ENCODE measurements at regions not wholly inside any gene's neighbourhood (a gene's known extent, or its start where the extent isn't known, plus 50 kb on each side); places are given as distances from the start of the nearest gene placed in this dataset.

DNA sequence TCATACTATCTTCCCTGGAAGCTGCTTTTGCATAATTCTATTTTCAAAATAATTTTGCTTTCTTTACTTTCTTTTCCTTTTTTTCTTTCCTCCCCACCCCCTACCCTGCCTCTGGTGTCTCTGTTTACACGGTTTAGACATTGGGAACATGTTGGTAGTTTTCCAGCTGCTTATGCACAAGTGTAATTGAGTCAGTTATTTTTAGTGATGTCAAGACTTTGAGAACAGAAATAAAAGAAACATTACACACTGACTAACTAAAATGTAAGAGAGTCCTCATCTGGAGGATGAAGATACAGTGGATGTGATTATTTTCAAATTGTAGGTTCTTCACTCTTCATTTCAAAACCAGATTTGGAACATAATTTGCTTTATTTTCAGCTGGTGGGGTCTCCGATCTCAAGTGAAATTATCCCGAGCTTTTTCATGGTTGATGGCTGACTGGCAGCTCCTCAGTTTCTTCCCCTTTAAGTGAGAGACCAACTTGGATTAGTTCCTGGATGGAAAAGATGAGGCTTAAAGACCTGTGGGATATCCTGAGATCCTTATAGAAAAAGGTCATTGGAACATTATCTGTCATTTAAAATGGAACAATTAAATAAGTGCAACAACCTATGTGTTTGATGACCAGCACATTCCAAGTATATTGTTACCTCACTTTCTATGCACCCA lies 154.4 kb upstream of the ZNF462 start:
- DNase-seq (ENCODE audit: low read depth) = no peak

DNA sequence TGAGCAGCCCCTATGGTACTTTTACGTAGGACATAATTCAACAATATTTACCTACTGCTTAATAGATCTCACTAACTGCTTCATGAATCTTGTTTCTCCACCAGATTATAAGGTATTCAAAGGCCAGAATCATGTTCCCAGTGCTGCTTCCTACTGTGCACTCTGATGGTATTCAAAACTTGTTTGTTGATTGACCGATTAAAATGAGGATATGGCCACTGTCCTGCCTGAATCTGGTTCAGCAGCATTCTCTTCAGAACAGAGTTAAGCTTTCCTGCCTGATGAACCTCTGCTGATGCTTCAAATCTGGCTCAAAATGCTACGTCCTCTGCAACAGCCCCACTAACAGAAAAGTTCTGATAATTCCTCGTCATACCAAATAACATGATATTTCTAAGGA lies 150.7 kb upstream of the ZNF462 start:
- DNase-seq (ENCODE audit: low read depth) = no peak

DNA sequence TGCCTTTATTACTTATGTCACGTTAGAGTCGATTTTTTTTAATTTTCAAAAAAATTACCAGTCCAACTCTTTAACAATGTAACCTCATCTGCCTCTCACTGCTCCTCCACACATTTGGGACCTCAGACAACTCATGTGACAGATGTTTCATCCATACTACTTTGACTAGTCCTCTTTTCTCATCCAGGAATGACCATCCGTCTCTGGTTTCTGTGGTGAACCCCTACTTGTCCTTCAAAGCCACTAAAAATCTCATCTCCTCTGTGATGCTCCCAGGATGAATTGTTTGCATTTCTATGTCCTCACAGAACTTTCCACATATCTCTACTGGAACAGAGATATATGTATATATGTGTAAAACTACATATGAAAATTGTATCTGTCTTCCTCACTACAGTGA lies 149.8 kb upstream of the ZNF462 start:
- no peak for DNase-seq (ENCODE audit: low read depth)

DNA sequence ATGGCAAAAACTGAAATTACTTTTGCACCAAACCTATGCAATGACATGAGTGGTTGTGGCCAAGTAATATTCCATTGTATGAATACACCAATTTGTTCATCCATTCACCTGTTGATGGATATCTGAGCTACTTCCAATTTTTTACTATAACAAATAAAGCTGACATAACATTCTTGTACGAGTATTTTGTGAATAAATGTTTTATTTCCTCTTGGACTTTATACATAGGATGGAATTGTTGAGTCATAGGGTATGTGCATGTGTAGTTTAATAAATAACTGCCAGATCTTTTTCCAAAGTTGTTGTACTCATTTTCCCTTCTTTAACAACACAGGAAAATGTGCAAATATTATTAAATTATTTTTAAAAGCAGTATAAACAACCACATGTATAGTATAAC lies 146.1 kb upstream of the ZNF462 start:
- no peak for DNase-seq (ENCODE audit: low read depth)

DNA sequence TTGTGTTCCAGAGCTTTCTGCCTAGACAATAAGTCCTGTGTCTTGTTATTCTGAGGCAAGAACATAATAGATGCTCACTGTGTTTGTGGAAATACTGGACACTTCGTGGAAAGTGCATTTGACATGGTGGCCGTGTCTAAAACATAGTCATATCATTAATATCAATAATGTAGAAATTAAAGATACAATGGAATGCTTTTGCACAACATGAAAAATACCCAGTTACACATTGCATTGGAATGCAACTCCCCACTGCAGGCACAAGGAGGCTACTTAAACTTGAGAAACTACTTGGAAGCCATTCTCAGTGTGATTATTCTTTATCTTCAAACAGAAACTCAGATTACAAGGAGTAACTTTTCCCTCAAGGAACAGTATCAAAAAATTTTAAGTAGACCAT lies 145.3 kb upstream of the ZNF462 start:
- DNase-seq (ENCODE audit: low read depth) = peak; percentile 12

DNA sequence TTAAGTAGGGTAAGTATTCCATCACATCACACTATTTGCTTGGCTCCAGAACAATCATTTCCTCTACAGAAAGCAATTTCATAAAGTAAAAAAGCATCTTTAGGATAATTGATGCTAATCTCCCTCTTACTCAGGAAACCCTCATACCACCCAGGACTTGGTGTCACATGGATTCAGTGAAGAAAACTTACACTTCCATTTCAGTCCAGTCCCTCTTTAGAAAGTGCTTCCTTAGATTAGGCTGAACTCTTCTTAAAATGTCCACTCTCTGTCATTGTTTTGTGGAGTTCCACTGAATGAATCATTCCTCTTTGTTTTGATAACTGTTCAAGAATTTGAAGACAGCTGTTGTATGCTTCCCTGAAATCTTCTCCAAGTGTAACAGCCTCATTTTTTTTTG lies 144.0 kb upstream of the ZNF462 start:
- DNase-seq (ENCODE audit: low read depth) = no peak

DNA sequence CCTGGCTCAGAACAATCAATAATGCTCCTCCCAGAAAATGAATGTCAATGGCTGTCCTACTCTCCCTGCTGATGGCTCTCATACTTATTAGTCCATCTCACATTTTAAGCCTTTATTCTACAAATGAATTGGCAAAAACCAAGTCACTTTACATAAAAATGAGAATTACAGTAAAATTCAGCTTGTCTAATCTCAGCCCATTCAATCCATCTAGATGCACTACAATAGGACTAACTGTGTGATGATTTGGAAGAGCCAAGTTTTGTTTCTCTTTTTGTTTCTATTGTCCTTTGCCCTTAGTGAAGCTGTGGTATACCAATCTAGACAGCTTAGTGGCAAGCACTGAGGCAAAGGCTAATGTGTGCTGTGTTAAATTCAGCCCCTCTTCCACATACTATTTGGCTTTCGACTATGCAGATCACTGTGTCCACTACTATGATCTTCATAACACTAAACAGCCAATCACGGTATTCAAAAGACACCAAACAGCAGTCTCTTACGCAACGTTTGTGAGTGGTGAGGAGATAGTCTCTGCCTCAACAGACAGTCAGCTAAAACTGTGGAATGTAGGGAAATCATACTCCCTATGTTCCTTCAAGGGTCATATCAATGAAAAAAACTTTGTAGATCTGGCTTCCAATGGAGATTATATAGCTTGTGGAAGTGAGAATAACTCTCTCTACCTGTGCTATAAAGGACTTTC lies 140.8 kb upstream of the ZNF462 start:
- no peak for DNase-seq (ENCODE audit: low read depth)

DNA sequence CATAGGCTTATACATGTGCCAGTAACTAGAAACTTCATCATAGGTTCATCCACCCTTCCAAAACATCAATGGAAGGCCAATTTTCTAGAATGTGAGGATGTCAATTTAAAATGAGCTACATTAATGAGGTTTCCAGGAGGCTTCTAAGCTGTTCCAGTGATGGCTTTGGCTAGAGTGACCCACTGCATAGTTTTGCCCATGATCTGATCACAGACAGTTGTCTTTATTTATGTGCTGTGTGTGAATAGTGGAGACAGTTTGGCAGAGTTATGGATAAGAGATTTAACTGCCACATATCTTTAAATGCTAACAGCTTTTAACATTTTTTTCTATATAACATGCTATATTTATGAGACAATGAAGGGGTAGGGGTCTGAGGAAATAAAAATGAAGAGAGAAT lies 139.0 kb upstream of the ZNF462 start:
- DNase-seq (ENCODE audit: low read depth) = no peak

DNA sequence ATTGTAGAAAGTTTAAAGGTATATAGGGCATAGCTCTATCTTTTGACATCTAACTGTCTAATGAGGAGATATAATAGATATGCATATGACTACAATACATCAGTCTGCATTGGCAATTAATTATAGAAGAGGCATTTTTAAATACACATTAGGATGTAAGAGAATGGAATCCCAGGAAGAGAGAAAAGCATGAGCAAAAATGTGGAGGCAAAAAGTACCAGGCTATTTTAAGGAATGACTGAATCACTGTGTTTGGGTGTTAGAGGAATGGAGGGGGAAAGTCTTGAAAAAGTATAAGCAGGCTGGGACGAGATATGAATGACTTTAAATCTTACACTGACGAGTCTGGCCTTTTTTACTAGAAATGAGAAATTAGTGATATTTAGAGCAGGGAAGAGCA lies 138.4 kb upstream of the ZNF462 start:
- no peak for DNase-seq (ENCODE audit: low read depth)

DNA sequence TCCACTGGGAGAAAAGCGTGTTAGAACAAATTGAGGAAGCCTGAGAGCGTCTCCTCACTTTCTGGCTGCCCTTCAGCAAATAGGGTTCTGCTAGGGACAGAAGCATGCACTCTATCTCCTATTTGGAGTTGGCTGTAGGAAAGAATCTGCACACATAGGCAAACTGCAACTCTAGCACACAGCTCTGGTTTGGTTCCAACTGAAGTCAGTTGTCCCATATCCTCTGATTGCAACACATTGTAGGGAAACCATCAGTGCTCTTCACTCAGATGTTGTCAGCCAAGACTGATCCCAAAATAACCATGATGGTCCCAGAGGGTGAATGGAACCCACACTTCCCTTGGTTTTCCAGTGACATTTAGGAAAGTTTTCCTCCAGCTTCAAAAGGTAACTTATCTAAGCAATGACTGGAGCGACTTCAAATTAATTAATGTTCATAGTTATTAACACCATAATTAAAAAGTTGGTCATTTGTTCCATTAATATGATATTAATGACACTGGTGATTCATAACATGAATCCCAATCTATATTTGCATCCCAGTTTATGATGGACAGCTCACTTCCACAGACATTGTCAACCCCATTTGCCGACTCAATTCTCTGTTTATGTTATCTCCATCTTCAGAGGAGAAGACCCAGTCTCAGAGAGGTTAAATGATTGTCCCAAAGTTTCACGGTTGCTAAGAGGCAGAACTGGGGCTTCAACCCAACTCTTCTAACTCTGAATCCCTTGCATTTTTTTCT lies 136.7 kb upstream of the ZNF462 start:
- no peak for DNase-seq (ENCODE audit: low read depth)

DNA sequence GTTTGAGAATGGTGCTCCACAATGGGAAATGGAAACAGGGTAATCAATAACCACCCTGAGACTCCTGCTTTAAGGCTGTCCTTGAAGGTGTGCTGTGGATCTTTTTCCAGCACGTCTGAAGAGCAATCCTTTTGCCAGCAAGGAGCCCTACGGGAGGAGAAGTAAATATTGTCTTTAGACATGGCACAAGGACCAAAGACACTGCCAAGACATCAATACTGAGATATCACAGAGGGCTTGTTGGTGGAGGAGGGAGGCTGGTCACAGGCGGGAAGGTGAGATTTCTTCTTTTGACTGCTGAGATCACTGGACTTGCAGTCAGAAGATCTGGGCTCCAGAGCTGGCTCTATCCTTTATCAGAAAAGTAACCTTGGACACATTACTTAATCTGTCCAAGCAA lies 135.0 kb upstream of the ZNF462 start:
- no peak for DNase-seq (ENCODE audit: low read depth)

DNA sequence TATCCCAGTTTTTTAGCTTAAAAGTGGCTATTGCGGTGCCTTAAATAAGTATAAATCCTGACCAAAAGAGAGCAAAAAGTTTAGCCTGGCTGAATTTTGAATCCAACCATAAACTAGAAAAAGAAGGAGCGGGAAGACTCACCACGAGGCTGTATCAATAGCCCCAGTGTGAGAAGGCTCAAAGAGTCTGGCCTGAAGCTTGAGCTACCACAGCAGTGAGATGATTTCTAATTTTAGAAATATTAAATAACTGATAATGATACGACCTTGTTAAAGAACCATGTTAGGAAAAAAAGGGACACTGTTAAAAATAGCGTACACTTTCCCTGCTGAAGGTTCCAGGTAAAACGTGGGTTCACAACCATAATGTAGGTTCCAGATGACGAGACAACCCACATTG lies 134.1 kb upstream of the ZNF462 start:
- no peak for DNase-seq (ENCODE audit: low read depth)

DNA sequence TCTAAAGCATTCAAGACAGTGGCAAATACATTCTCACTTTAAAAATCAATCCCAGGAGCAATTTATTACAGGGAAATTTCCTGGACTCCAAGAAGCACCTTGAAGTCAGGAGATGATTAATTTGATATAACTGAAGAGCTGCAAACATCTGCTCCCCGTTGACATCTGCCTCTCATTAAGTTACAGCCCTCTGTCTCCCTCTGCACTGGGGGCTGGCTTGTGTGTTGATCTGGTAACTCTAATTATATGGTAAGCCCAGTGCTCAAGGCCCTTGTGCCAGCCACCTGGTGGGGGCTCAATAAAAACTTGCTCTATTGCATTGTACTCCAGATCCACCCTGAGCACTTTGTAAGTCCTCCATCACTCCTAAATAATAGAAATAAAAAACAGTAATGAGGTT lies 131.1 kb upstream of the ZNF462 start:
- no peak for DNase-seq (ENCODE audit: low read depth)

DNA sequence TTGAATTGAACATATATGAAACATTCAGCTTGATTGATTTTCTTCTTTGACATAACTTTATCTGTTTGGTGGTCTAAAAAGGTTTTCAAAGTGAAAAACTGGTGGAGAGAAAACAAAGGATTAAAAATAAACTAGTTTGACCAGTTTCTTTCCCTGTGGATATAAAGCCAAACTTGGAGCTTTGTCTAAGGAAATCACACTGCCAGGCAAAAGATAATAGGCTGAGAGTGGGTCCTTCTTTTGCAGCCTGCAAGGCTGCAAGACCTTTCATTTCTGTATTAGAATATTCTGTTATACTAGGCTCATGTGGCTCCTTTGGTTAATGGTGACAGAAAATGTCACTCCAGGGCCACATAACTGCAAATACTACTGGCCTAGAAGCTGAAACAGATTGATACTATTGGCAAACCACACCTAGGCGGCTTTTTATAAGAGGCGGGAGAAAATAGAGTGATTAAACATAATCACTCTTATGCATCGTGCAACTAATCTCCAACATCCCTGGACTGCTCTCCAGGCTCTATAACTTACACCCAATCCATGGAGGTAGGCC lies 129.1 kb upstream of the ZNF462 start:
- DNase-seq (ENCODE audit: low read depth) = no peak

DNA sequence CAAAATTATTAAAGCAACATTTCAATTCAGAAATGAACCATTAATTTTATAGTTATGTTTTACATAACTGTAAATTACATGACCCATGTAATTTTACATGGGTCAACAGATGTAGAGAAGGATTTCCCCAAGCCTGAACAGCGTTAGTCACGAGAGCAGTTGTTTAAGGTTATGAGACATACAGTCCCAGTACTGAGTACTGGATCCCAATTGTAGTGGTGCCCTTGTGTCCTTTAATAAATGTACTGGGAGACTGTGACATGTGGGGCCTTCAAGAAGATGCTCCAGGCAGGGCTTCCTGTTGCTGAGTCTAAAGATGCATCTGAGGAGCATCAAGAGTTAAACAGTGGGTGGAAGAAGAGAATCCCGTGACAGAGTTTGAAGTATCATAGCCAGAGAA lies 125.5 kb upstream of the ZNF462 start:
- no peak for DNase-seq (ENCODE audit: low read depth)

DNA sequence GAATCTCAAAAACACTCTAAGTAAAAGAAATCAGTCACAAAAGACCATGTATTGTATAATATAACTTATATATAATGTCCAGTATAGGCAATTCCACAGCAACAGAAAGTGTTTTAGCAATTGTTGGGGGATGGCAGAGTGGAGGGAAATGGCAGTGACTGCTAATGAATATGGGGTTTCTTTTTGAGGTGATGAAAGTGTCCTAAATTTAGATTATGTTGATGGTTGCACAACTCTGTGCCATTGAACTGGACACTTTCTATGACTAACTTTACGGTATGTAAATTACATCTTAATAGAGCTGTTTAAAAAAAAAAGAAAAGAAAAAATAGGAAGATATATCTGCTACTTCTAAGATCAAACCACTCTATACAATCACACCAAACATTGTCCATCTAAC lies 124.9 kb upstream of the ZNF462 start:
- no peak for DNase-seq (ENCODE audit: low read depth)

DNA sequence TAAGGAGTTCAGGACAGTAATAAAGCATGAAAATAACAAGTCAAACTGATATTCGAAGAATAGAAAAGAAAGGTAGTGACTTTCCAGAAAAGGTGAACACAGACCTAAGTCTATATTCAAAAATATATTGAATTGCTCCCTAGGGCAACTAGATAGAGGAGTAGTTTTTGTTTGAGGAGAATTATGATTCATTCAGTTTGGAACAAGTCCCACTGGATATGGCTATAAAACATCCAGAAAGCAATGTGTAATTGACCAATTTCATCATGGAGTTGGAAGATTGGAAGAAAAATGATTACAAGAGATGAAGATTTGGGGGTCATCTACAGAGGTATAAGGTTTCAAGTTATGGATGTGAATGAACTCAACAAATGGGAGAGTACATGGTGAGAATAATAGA lies 117.5 kb upstream of the ZNF462 start:
- DNase-seq (ENCODE audit: low read depth) = no peak

DNA sequence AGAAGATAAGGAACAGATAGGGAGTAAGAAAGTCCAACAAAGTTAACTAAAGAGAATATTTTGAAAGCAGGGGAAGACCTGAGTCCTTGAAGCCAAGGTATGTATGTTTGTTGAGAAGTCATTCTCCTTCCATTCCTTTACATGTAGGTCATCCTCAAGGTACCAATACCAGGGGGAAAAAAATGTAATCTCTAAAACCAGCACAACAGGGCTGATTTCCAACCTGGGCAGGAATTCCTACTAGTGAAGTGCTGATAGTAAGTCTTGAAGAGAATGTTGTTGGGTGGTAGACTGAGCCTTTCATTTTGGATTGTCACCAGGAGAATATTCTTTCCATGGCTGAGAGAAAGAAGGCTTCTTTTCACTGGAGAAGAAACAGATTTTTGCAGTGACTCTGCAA lies 117.1 kb upstream of the ZNF462 start:
- no peak for DNase-seq (ENCODE audit: low read depth)

DNA sequence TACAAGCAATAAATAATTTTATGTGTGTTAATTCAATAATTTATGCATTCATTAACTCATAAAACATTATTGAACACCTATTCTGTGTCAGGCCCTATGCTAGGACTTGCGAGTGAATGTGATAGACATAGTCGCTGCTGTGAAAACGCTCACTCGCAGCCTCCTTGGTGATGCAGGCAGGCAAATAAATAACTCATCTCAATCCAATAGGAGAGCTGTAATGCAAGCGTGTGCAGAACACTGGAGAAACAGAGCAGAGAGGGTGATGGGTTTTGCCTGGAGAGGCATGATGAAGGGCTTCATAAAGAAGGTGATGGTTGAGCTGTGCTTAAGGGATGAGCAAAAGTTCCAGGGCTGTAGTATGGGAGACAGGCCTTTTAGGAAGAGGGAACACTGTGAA lies 111.3 kb upstream of the ZNF462 start:
- no peak for DNase-seq (ENCODE audit: low read depth)

DNA sequence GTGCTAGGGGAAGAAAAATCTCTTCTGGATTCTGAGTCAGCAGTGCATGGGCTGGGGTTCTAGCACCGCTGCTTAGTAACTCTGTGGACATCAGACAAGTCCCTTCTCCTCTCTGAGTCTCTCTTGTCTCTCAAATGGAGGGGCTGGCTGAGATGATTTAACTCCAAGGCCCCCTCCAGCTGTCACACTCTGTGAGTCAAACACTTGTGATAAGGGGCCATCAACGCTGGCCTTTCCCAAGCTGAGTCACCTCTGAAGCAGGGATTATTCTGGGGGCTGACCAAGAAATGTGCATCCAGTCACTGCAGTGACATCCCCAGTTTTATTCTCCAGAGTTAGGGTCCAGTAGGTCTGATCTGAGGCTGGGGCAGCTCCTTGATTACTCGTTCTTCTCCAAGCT lies 110.4 kb upstream of the ZNF462 start:
- no peak for DNase-seq (ENCODE audit: low read depth)

DNA sequence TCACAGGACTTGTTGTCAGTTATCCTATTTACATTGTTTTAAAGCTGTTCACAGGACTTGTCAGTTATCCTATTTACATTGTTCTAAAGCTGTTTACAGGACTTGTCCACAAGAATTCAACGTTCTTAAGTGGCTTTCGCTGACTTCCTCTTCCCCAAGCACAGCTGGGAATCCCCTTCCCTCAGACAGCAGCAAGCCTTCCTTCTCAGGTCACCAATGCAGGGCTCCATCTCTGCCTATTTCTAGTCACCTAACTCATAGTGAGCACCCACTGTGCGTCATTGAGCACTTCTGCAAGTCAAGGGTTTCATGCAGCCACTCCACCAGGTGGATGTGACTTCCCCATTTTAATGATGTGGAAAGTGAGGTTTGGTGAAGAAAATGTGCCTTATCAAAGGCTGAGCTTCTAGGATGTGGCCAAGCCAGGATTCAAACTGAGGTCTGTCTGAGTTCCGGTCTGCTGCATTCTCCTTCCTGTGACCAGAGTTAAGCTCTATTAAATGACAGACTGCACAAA lies 109.8 kb upstream of the ZNF462 start:
- DNase-seq (ENCODE audit: low read depth) = no peak

DNA sequence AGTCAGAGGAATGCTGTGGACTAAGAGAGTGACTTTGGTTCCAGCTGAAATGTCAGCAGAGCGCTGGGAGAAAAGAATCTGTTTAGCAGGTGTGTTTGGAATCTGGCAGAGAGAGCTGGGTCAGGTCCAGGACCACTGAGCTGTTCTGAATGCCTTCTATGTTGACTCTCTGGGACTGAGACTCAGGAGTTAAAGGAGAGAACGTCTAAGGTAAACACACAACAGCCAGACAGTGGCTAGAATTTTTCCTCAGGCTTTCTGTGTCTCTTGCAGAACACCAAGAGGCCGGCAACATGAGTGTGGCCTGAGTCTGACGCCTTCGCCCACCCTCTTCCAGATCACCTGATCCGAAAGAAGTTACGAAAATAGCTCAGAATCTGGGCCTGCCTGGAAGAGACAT lies 107.2 kb upstream of the ZNF462 start:
- DNase-seq (ENCODE audit: low read depth) = no peak

DNA sequence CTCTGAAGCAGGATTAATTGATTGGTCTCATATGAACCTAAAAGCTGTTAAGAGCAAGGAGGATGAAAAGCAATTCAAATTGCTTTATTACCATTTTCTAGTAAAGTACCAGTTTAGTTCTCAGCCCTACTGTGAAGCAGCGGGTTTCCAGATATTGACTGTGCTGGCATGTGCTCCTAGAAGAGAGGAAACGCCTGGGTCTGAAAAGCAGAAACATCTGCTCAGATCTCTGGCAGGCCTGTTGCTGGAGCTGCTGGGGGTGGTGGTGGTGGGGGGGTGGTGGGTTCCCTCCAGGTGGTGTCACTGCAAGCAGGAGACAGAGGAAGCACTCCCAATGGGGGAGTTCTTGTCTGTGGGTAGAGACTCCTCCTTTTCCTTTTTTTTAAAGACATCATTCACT lies 105.5 kb upstream of the ZNF462 start:
- DNase-seq (ENCODE audit: low read depth) = no peak

Measured in GM04504 (cell line).